CD4-positive, alpha-beta memory T cell (primary cell): ENCODE measurements at regions not wholly inside any gene's neighbourhood (a gene's known extent, or its start where the extent isn't known, plus 50 kb on each side); places are given as distances from the start of the nearest gene placed in this dataset.

ENCODE experiments used
- CTCF ChIA-PET: fragments of 350-600 bp; sonication (Branson Sonifier 250); formaldehyde crosslinking; loops from one replicate; lab custom pipeline; 2021; ENCODE audit warnings: inconsistent platforms; ENCODE audit not compliant: partially characterized antibody; lab: Charles Lee
- POLR2A ChIA-PET: fragments of 350-600 bp; sonication (Branson Sonifier 250); formaldehyde crosslinking; loops from one replicate; lab custom pipeline; 2021; ENCODE audit not compliant: partially characterized antibody; lab: Charles Lee
- DNase-seq, 5 donors: peaks; one replicate each; pipeline versions ENCODE4 v3.0.0 to v3.0.0-alpha.2; 2020 to 2022; ENCODE audit warnings: mixed read lengths in 1 of 5
- H3K27ac ChIP-seq: one replicate; pipeline ENCODE4 v1.7.0; 2013; ENCODE audit warnings: low read depth, low read length
- H3K27me3 ChIP-seq: 2 replicates; pipeline ENCODE4 v1.7.0; 2013; ENCODE audit warnings: mild to moderate bottlenecking, low read length, moderate library complexity; ENCODE audit not compliant: insufficient read depth
- H3K36me3 ChIP-seq: 2 replicates; pipeline ENCODE4 v1.7.0; 2013; ENCODE audit warnings: mild to moderate bottlenecking, low read length, moderate library complexity; ENCODE audit not compliant: insufficient read depth
- H3K4me1 ChIP-seq: 2 replicates; pipeline ENCODE4 v1.7.0; 2013; ENCODE audit warnings: mild to moderate bottlenecking, low read length, moderate library complexity; ENCODE audit not compliant: insufficient read depth
- H3K4me3 ChIP-seq, 2 donors: one replicate each; pipeline ENCODE4 v1.7.0; 2013; ENCODE audit warnings: low read length in 2 of 2, mild to moderate bottlenecking in 1 of 2
- H3K9me3 ChIP-seq, 2 donors: one replicate each; pipeline ENCODE4 v1.7.0; 2013; ENCODE audit warnings: low read length in 2 of 2, control low read depth in 1 of 2; ENCODE audit not compliant: control insufficient read depth in 1 of 2
- H3K27ac Mint-ChIP-seq, 7 donors: one replicate each; pipeline ENCODE4 v1.8.0; 2020 to 2021; ENCODE audit warnings: mixed read lengths in 7 of 7, mild to moderate bottlenecking in 6 of 7, inconsistent platforms in 3 of 7, moderate library complexity in 3 of 7
- H3K27me3 Mint-ChIP-seq, 2 donors: one replicate each; pipeline ENCODE4 v1.8.0; 2020 to 2021; ENCODE audit warnings: mixed read lengths in 2 of 2
- H3K36me3 Mint-ChIP-seq, 2 donors: one replicate each; pipeline ENCODE4 v1.8.0; 2020 to 2021; ENCODE audit warnings: mixed read lengths in 2 of 2, inconsistent platforms in 1 of 2, mild to moderate bottlenecking in 1 of 2
- H3K4me1 Mint-ChIP-seq, 4 donors: one replicate each; pipeline ENCODE4 v1.8.0; 2020 to 2021; ENCODE audit warnings: mixed read lengths in 4 of 4, mild to moderate bottlenecking in 1 of 4
- H3K4me3 Mint-ChIP-seq, 8 donors: one replicate each; pipeline ENCODE4 v1.8.0; 2020 to 2021; ENCODE audit warnings: mixed read lengths in 8 of 8, mild to moderate bottlenecking in 7 of 8, moderate library complexity in 6 of 8, inconsistent platforms in 3 of 8
- H3K9me3 Mint-ChIP-seq, 8 donors: one replicate each; pipeline ENCODE4 v1.8.0; 2020 to 2021; ENCODE audit warnings: mixed read lengths in 8 of 8, mild to moderate bottlenecking in 5 of 8, inconsistent platforms in 3 of 8, moderate library complexity in 1 of 8
- intact Hi-C: fragments of 100-400 bp; cut with micrococcal nuclease; formaldehyde crosslinking; loops from one replicate; pipeline ENCODE4 v1.15.1; 2023

GRCh38 chr4:54169176-54169575, 59.9 kb upstream of the PDGFRA start:
- Mint-ChIP-seq H3K27me3 (peaks cover 7 to 12% of the 10 kb centered on the region in 2 donors), H3K9me3 (peaks cover 0 to 2% (median 0%) of the 10 kb centered on the region in 8 donors), H3K4me3 (no peak overlapping the region), H3K27ac (no peak overlapping the region), H3K4me1 (no peaks in the 10 kb centered on the region), H3K36me3 (no peaks in the 10 kb centered on the region)
- H3K27ac ChIP-seq: no peak overlapping the region
- no peaks in the 10 kb centered on the region for H3K36me3 ChIP-seq
- intact Hi-C loops: no loop called here
- no peaks in the 10 kb centered on the region for H3K4me1 ChIP-seq
- no peak for DNase-seq
- no peak overlapping the region for H3K4me3 ChIP-seq
- ChIA-PET CTCF (no interaction called here), POLR2A (no interaction called here)
- H3K9me3 ChIP-seq: no peaks in the 10 kb centered on the region
- no peaks in the 10 kb centered on the region for H3K27me3 ChIP-seq

- Histone ChIP-seq H3K9me3 (no peaks in the 10 kb centered on the region), H3K36me3 (no peaks in the 10 kb centered on the region), H3K4me1 (no peaks in the 10 kb centered on the region), H3K27ac (no peak overlapping the region), H3K27me3 (no peaks in the 10 kb centered on the region), H3K4me3 (no peak overlapping the region)
- Mint-ChIP-seq H3K36me3 (no peaks in the 10 kb centered on the region), H3K27me3 (peaks cover 14 to 15% of the 10 kb centered on the region in 2 donors), H3K9me3 (peaks cover 0 to 2% (median 0%) of the 10 kb centered on the region in 8 donors), H3K27ac (no peak overlapping the region), H3K4me3 (no peak overlapping the region), H3K4me1 (no peaks in the 10 kb centered on the region)
- intact Hi-C loops: no loop called here
- ChIA-PET POLR2A (no interaction called here), CTCF (interaction anchor here (0.7 kb wide), 1 partner anchor 45 kb away, joined by 3 read pairs; no protein-coding TSS in a partner anchor)
- DNase-seq: no peak
Measured at GRCh38 chr4:54172156-54172555, 56.9 kb upstream of the PDGFRA start.

- intact Hi-C loops: no loop called here
- H3K9me3 Mint-ChIP-seq: no peaks in the 10 kb centered on the region
- H3K9me3 ChIP-seq: no peaks in the 10 kb centered on the region
Measured at GRCh38 chr4:54173281-54173912, 55.7 kb upstream of the PDGFRA start.

GRCh38 chr4:54176202-54176601, 52.9 kb upstream of the PDGFRA start:
- H3K9me3 ChIP-seq: no peaks in the 10 kb centered on the region
- H3K9me3 Mint-ChIP-seq: no peaks in the 10 kb centered on the region
- H3K4me3 Mint-ChIP-seq: no peak overlapping the region

More at GRCh38 chr4:54173281-54173912, 55.7 kb upstream of the PDGFRA start:
- Histone ChIP-seq H3K36me3 (no peaks in the 10 kb centered on the region), H3K4me3 (no peak overlapping the region), H3K4me1 (no peaks in the 10 kb centered on the region), H3K27ac (no peak overlapping the region), H3K27me3 (no peaks in the 10 kb centered on the region)
- Mint-ChIP-seq H3K27me3 (peaks cover 11 to 13% of the 10 kb centered on the region in 2 donors), H3K4me1 (no peaks in the 10 kb centered on the region), H3K36me3 (no peaks in the 10 kb centered on the region), H3K27ac (no peak overlapping the region), H3K4me3 (no peak overlapping the region)
- ChIA-PET CTCF (no interaction called here), POLR2A (no interaction called here)
- no peak for DNase-seq

More at GRCh38 chr4:54176202-54176601, 52.9 kb upstream of the PDGFRA start:
- DNase-seq: no peak
- CTCF ChIA-PET: no interaction called here
- no peaks in the 10 kb centered on the region for H3K36me3 ChIP-seq
- H3K27me3 ChIP-seq: no peaks in the 10 kb centered on the region
- H3K4me3 ChIP-seq: no peak overlapping the region
- Mint-ChIP-seq H3K4me1 (no peaks in the 10 kb centered on the region), H3K27ac (no peak overlapping the region), H3K36me3 (no peaks in the 10 kb centered on the region), H3K27me3 (peaks cover 6 to 8% of the 10 kb centered on the region in 2 donors)
- intact Hi-C loops: no loop called here
- H3K4me1 ChIP-seq: no peaks in the 10 kb centered on the region
- H3K27ac ChIP-seq: no peak overlapping the region
- POLR2A ChIA-PET: no interaction called here
